CD4-positive, CD25-positive, alpha-beta regulatory T cell (primary cell): ENCODE measurements at regions not wholly inside any gene's neighbourhood (a gene's known extent, or its start where the extent isn't known, plus 50 kb on each side); places are given as distances from the start of the nearest gene placed in this dataset.

Source experiments
- ATAC-seq, 2 donors: fragments of 150-1000 bp; cut with Tn5 transposase; one replicate each; pipeline ENCODE4 v1.10.0; 2021; ENCODE audit warnings: low read depth in 2 of 2, moderate number of reproducible peaks in 2 of 2, moderate library complexity in 1 of 2
- DNase-seq, 3 donors: peaks; one replicate each; pipeline versions ENCODE4 v3.0.0 to v3.0.0-alpha.2; 2012 to 2022; ENCODE audit warnings: mixed read lengths in 1 of 3
- H3K27ac ChIP-seq: one replicate; pipeline ENCODE4 v1.7.0; 2013; ENCODE audit warnings: mild to moderate bottlenecking, low read length; ENCODE audit not compliant: insufficient read depth, poor library complexity, severe bottlenecking
- H3K27me3 ChIP-seq: one replicate; pipeline ENCODE4 v1.7.0; 2013; ENCODE audit warnings: low read length; ENCODE audit not compliant: control insufficient read depth, insufficient read depth
- H3K36me3 ChIP-seq: one replicate; pipeline ENCODE4 v1.7.0; 2013; ENCODE audit warnings: mild to moderate bottlenecking, low read length, moderate library complexity; ENCODE audit not compliant: control insufficient read depth, insufficient read depth
- H3K4me1 ChIP-seq: 2 replicates; pipeline ENCODE4 v1.7.0; 2013; ENCODE audit warnings: mild to moderate bottlenecking, low read length; ENCODE audit not compliant: insufficient read depth, control insufficient read depth, poor library complexity, severe bottlenecking
- H3K4me3 ChIP-seq: one replicate; pipeline ENCODE4 v1.7.0; 2013; ENCODE audit warnings: low read depth, mild to moderate bottlenecking, low read length, moderate library complexity
- H3K9me3 ChIP-seq, 2 experiments: 1 replicate in 1 of 2; 2 replicates in 1 of 2; pipeline ENCODE4 v1.7.0; 2013; ENCODE audit warnings: low read length in 2 of 2, mild to moderate bottlenecking in 1 of 2, moderate library complexity in 1 of 2; ENCODE audit not compliant: control insufficient read depth in 2 of 2
- H3K27ac Mint-ChIP-seq, 3 donors: one replicate each; pipeline ENCODE4 v1.8.0; 2020 to 2022; ENCODE audit warnings: mild to moderate bottlenecking in 3 of 3, mixed read lengths in 3 of 3, moderate library complexity in 2 of 3
- H3K27me3 Mint-ChIP-seq: one replicate; pipeline ENCODE4 v1.8.0; 2022; ENCODE audit warnings: mild to moderate bottlenecking, mixed read lengths
- H3K36me3 Mint-ChIP-seq: one replicate; pipeline ENCODE4 v1.8.0; 2020; ENCODE audit warnings: mixed read lengths
- H3K4me1 Mint-ChIP-seq, 4 donors: one replicate each; pipeline ENCODE4 v1.8.0; 2020 to 2022; ENCODE audit warnings: mixed read lengths in 4 of 4, mild to moderate bottlenecking in 1 of 4
- H3K4me3 Mint-ChIP-seq, 4 donors: one replicate each; pipeline ENCODE4 v1.8.0; 2020 to 2022; ENCODE audit warnings: mild to moderate bottlenecking in 4 of 4, mixed read lengths in 4 of 4, moderate library complexity in 3 of 4
- H3K9me3 Mint-ChIP-seq, 7 donors: one replicate each; pipeline ENCODE4 v1.8.0; 2020 to 2022; ENCODE audit warnings: mixed read lengths in 7 of 7, mild to moderate bottlenecking in 3 of 7, moderate library complexity in 2 of 7

DNA sequence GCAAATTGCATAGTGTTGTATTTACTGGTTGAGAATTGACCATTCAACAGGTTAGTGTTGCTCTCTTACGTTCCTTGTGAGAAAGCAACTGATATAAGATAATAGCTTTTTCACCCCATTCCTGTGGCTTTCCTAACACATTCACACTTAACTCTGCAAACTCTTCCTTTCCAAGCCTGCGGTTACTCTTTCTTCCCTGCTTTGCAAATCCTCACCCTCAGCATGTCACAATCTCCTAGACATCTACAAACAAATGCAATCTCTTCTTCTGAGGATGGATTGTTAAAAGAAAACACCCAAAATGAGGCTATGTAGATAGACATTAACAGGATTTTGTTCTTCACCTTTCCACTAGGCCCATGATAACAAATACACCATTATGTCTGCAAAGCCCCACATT lies 771.7 kb upstream of the PCDH7 start:
- H3K36me3 Mint-ChIP-seq: no peaks in the 10 kb centered on the region
- Histone ChIP-seq H3K4me3 (no peak overlapping the region), H3K4me1 (no peaks in the 10 kb centered on the region), H3K27me3 (no peaks in the 10 kb centered on the region), H3K9me3 (peaks cover 0 to 2% of the 10 kb centered on the region in 2 experiments), H3K27ac (no peak overlapping the region), H3K36me3 (no peaks in the 10 kb centered on the region)
- H3K4me3 Mint-ChIP-seq: no peak overlapping the region
- ATAC-seq: no peak
- no peak for DNase-seq
- H3K27me3 Mint-ChIP-seq: no peaks in the 10 kb centered on the region
- H3K9me3 Mint-ChIP-seq: peaks cover 0 to 17% (median 7%) of the 10 kb centered on the region in 7 donors
- no peak overlapping the region for H3K27ac Mint-ChIP-seq
- H3K4me1 Mint-ChIP-seq: no peaks in the 10 kb centered on the region

DNA sequence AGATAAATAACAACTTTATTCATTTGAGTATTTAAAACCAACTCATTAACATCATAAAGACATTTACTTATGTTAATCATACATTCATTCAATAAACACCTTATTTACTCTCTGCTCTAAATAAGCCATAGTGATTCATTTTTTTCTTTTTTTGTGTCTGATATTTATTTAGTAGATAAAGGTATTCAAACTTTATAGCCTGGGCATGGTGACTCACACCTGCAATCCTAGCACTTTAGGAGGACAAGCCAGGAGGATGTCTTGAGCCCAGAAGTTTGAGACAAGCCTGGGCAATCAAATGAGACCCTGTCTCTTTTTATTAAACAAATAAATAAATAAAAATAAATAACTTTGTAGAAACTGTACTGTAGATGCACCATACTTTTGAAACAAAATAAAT lies 771.3 kb upstream of the PCDH7 start:
- no peak overlapping the region for H3K27ac Mint-ChIP-seq
- peaks cover 0 to 17% (median 6%) of the 10 kb centered on the region in 7 donors for H3K9me3 Mint-ChIP-seq
- H3K36me3 Mint-ChIP-seq: no peaks in the 10 kb centered on the region
- no peak overlapping the region for H3K27ac ChIP-seq
- H3K36me3 ChIP-seq: no peaks in the 10 kb centered on the region
- DNase-seq (no peak), ATAC-seq (no peak)
- no peak overlapping the region for H3K4me3 Mint-ChIP-seq
- no peaks in the 10 kb centered on the region for H3K27me3 ChIP-seq
- H3K4me1 ChIP-seq: no peaks in the 10 kb centered on the region
- H3K9me3 ChIP-seq: peaks cover 0 to 2% of the 10 kb centered on the region in 2 experiments
- H3K4me3 ChIP-seq: no peak overlapping the region
- H3K27me3 Mint-ChIP-seq: no peaks in the 10 kb centered on the region
- no peaks in the 10 kb centered on the region for H3K4me1 Mint-ChIP-seq

DNA sequence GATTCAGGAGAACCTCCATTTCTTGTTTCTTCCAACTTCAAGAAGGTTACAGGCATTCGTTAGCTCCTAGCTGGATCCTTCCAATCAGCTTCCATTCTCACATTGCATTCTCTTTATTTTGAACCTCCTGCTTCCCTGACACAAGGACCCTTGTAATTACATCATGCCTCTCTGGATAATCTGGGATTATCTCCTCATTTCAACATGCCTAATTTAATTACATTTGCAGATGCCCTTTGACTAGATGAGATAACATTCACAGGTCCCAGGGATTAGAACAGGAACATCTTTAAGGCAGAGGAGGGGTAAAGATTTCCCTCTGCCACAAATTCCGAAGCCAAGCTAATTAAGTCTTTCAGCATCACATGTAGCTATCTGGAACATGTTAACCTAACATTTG lies 753.8 kb upstream of the PCDH7 start:
- Histone ChIP-seq H3K4me1 (no peaks in the 10 kb centered on the region), H3K4me3 (no peak overlapping the region), H3K9me3 (peaks cover 0 to 2% of the 10 kb centered on the region in 2 experiments), H3K36me3 (no peaks in the 10 kb centered on the region), H3K27ac (no peak overlapping the region), H3K27me3 (no peaks in the 10 kb centered on the region)
- Mint-ChIP-seq H3K27me3 (no peaks in the 10 kb centered on the region), H3K4me3 (no peak overlapping the region), H3K9me3 (peaks cover 2 to 13% (median 4%) of the 10 kb centered on the region in 7 donors), H3K27ac (no peak overlapping the region), H3K36me3 (no peaks in the 10 kb centered on the region), H3K4me1 (no peaks in the 10 kb centered on the region)
- DNase-seq (no peak), ATAC-seq (no peak)

DNA sequence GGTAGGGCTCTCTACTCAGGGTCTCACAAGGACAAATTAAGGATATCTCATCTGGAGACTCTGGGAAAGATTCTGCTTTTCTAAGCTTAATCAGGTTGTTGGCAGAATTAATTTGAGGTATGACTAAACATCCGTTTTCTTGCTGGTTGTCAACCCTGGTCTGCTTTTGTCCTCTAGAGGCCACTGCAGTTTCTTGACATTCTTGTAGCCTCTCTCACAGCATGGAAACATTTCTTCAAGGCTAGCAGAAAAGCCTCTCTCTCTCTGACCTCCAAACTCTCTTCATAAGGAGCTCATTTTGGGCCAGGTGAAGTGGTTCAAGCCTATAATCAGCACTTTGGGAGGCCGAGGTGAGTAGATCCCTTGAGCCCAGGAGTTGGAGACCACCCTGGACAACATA lies 749.5 kb upstream of the PCDH7 start:
- DNase-seq (no peak), ATAC-seq (no peak)
- Mint-ChIP-seq H3K27me3 (no peaks in the 10 kb centered on the region), H3K36me3 (no peaks in the 10 kb centered on the region), H3K9me3 (peaks cover 0 to 9% (median 4%) of the 10 kb centered on the region in 7 donors), H3K4me3 (no peak overlapping the region), H3K4me1 (no peaks in the 10 kb centered on the region), H3K27ac (no peak overlapping the region)
- Histone ChIP-seq H3K4me1 (no peaks in the 10 kb centered on the region), H3K4me3 (no peak overlapping the region), H3K27ac (no peak overlapping the region), H3K9me3 (peaks cover 0 to 2% of the 10 kb centered on the region in 2 experiments), H3K36me3 (no peaks in the 10 kb centered on the region), H3K27me3 (no peaks in the 10 kb centered on the region)

DNA sequence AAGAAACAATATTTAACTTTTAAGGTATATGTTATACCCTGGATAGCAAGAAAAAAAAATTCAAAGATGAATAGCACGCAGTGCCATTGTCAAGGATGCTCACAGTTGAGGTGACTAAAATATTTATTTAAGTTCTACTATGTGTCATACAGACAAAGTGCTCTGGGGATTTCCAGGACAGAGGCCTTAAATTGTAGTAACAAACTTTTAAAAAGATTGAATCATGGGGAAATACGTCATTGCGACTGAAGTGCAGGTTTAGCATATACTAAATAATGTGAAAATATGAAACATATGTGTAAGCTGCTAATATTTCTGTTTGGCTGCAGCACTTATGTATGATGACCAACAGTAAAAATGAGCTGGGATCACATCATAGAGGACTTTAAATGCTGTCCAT lies 748.0 kb upstream of the PCDH7 start:
- Histone ChIP-seq H3K9me3 (peaks cover 0 to 2% of the 10 kb centered on the region in 2 experiments), H3K4me3 (no peak overlapping the region), H3K27ac (no peak overlapping the region), H3K27me3 (no peaks in the 10 kb centered on the region), H3K4me1 (no peaks in the 10 kb centered on the region), H3K36me3 (no peaks in the 10 kb centered on the region)
- ATAC-seq (no peak), DNase-seq (no peak)
- Mint-ChIP-seq H3K4me1 (no peaks in the 10 kb centered on the region), H3K36me3 (no peaks in the 10 kb centered on the region), H3K4me3 (no peak overlapping the region), H3K27me3 (no peaks in the 10 kb centered on the region), H3K27ac (no peak overlapping the region), H3K9me3 (peaks cover 0 to 9% (median 4%) of the 10 kb centered on the region in 7 donors)

DNA sequence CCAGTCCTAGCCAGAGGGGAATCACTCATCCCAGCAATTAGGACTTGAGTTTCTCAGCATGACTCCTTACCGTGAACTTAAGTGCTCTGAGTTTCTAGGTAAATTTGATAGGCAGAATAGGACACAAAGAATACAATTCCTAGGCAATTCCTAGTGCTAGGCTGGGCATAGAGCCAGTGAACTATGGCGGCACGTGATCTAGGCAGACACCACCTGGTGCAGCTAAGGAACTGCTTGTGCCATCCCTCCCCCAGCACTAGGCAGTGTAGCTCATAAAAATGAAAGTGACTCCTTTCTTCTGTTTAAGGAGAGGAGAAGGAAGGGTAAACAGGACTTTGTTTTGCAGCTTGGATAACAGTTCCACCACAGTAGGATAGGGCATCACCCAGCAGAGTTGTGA lies 736.3 kb upstream of the PCDH7 start:
- DNase-seq (no peak), ATAC-seq (no peak)
- Mint-ChIP-seq H3K27me3 (no peaks in the 10 kb centered on the region), H3K36me3 (no peaks in the 10 kb centered on the region), H3K27ac (no peak overlapping the region), H3K4me1 (no peaks in the 10 kb centered on the region), H3K9me3 (peaks cover 0 to 12% (median 8%) of the 10 kb centered on the region in 7 donors), H3K4me3 (no peak overlapping the region)
- no peaks in the 10 kb centered on the region for H3K4me1 ChIP-seq
- H3K9me3 ChIP-seq: no peaks in the 10 kb centered on the region
- H3K4me3 ChIP-seq: no peak overlapping the region
- no peak overlapping the region for H3K27ac ChIP-seq
- H3K36me3 ChIP-seq: no peaks in the 10 kb centered on the region
- no peaks in the 10 kb centered on the region for H3K27me3 ChIP-seq

- no peak for DNase-seq
- Histone ChIP-seq H3K36me3 (no peaks in the 10 kb centered on the region), H3K4me3 (no peak overlapping the region), H3K9me3 (peaks cover 0 to 4% of the 10 kb centered on the region in 2 experiments), H3K4me1 (no peaks in the 10 kb centered on the region), H3K27ac (no peak overlapping the region), H3K27me3 (no peaks in the 10 kb centered on the region)
- Mint-ChIP-seq H3K9me3 (peaks cover 0 to 33% (median 2%) of the 10 kb centered on the region in 7 donors), H3K27ac (no peak overlapping the region), H3K27me3 (no peaks in the 10 kb centered on the region), H3K36me3 (no peaks in the 10 kb centered on the region), H3K4me3 (no peak overlapping the region), H3K4me1 (no peaks in the 10 kb centered on the region)
- no peak for ATAC-seq
Observed at GRCh38 chr4:30001628-30002027, 718.5 kb upstream of the PCDH7 start.

DNA sequence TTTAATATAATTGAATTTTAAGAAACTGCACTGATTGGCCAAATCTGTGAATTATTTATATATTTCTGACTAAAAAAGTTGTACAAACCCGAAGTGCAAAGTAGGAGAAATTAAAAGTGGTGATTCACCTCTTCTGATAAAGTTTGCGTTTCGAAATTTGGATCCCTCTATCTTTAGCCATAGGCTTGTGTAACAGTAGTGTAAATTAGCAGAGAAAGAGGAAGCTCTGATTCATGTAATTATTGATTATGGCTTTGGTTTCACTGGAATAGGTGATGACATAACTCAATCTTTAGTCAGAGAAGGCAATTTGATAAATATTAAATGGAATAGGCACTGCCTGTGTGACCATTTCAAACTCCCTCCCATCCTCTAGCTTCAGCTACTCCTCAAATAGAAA lies 717.8 kb upstream of the PCDH7 start:
- Histone ChIP-seq H3K27me3 (no peaks in the 10 kb centered on the region), H3K9me3 (peaks cover 0 to 7% of the 10 kb centered on the region in 2 experiments), H3K27ac (no peak overlapping the region), H3K36me3 (no peaks in the 10 kb centered on the region), H3K4me1 (no peaks in the 10 kb centered on the region), H3K4me3 (no peak overlapping the region)
- no peaks in the 10 kb centered on the region for H3K36me3 Mint-ChIP-seq
- no peaks in the 10 kb centered on the region for H3K4me1 Mint-ChIP-seq
- no peak overlapping the region for H3K4me3 Mint-ChIP-seq
- no peaks in the 10 kb centered on the region for H3K27me3 Mint-ChIP-seq
- DNase-seq (no peak), ATAC-seq (no peak)
- H3K9me3 Mint-ChIP-seq: peaks cover 0 to 36% (median 4%) of the 10 kb centered on the region in 7 donors
- H3K27ac Mint-ChIP-seq: no peak overlapping the region
